ENCODE measurements at regions not wholly inside any gene's neighbourhood (a gene's known extent, or its start where the extent isn't known, plus 50 kb on each side); places are given as distances from the start of the nearest gene placed in this dataset.

DNA sequence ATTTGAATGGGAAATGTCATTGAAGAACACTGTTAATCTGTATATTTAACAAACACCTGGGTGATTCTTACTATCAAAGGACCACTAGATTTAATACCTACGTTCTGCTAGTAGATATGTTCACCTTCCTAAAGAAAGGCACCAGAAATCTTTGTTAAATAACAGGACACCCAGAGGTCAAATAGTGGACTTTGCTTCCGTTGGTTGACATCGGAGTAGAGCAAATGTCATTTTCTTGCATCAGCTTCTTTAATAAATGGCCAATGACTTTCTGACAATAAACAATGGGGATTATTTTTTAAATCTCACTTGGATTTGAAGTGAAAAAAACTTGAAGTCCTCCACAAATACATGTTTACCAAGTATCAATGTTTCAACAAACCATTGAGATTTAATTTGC, 111.1 kb downstream of the LACC1 start:
- H3K4me3 ChIP-seq (ENCODE audit: low read depth, low read length), result no peak overlapping the region
- H3K36me3 ChIP-seq (ENCODE audit: control insufficient read depth, insufficient read depth, low read length), result no peaks in the 10 kb centered on the region
- TF ChIP-seq, protein P1, sequence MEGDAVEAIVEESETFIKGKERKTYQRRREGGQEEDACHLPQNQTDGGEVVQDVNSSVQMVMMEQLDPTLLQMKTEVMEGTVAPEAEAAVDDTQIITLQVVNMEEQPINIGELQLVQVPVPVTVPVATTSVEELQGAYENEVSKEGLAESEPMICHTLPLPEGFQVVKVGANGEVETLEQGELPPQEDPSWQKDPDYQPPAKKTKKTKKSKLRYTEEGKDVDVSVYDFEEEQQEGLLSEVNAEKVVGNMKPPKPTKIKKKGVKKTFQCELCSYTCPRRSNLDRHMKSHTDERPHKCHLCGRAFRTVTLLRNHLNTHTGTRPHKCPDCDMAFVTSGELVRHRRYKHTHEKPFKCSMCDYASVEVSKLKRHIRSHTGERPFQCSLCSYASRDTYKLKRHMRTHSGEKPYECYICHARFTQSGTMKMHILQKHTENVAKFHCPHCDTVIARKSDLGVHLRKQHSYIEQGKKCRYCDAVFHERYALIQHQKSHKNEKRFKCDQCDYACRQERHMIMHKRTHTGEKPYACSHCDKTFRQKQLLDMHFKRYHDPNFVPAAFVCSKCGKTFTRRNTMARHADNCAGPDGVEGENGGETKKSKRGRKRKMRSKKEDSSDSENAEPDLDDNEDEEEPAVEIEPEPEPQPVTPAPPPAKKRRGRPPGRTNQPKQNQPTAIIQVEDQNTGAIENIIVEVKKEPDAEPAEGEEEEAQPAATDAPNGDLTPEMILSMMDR (IDR thresholded peaks at IDR 0.05; ENCODE audit: insufficient read depth, low read length, poor library complexity, severe bottlenecking), result no peak
- no peak for DNase-seq (ENCODE audit: low read depth)
- no peaks in the 10 kb centered on the region for H3K27me3 ChIP-seq (ENCODE audit: control insufficient read depth, insufficient read depth, low read length)

DNA sequence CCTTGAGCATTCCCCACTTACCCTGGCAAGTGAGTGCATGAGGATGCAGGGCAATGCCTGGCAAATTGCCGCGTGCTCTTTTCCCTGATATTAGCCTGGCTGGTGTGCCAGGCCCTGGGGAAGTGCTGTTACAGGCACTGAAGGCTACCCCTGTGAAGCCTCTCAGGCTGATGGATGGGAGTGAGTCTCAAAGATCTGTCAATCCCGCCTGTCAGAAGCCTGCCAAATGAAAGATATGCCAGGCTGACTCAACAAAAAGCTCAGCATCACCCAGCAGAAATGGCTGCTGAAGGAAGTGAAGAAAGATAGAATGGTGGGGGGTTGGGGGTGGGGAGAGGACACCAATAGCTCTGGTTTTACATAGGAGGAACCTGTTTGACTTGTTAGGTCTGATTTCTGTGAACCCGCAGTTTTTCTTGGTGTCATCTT, 112.1 kb downstream of the LACC1 start:
- TF ChIP-seq, protein P1 (IDR thresholded peaks at IDR 0.05; ENCODE audit: insufficient read depth, low read length, poor library complexity, severe bottlenecking), result no peak
- Histone ChIP-seq H3K36me3 (ENCODE audit: control insufficient read depth, insufficient read depth, low read length) (no peaks in the 10 kb centered on the region), H3K27me3 (ENCODE audit: control insufficient read depth, insufficient read depth, low read length) (no peaks in the 10 kb centered on the region), H3K4me3 (ENCODE audit: low read depth, low read length) (no peak overlapping the region)
- no peak for DNase-seq (ENCODE audit: low read depth)

DNA sequence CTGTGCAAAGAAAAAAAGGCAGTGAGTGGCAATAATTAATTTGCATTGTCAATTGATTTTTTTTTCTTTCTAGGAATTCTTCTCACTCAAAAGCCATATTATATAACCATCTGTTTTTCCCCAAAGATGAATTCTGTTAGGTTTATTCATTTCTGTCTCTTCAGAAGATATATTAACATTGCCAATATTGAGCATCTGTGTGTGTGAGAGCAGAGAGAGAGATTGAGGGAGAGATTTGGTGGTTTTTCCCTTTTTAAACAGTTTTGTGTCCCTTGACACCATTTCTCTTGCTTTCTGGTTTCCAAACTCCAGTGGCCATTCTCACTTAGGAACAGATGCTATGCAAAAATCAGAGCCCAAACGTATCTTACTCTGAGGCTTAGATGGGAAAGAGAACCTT, 112.5 kb downstream of the LACC1 start:
- Histone ChIP-seq H3K4me3 (ENCODE audit: low read depth, low read length) (no peak overlapping the region), H3K27me3 (ENCODE audit: control insufficient read depth, insufficient read depth, low read length) (no peaks in the 10 kb centered on the region), H3K36me3 (ENCODE audit: control insufficient read depth, insufficient read depth, low read length) (no peaks in the 10 kb centered on the region)
- DNase-seq (ENCODE audit: low read depth), result no peak
- TF ChIP-seq, protein P1 (IDR thresholded peaks at IDR 0.05; ENCODE audit: insufficient read depth, low read length, poor library complexity, severe bottlenecking), result no peak

DNA sequence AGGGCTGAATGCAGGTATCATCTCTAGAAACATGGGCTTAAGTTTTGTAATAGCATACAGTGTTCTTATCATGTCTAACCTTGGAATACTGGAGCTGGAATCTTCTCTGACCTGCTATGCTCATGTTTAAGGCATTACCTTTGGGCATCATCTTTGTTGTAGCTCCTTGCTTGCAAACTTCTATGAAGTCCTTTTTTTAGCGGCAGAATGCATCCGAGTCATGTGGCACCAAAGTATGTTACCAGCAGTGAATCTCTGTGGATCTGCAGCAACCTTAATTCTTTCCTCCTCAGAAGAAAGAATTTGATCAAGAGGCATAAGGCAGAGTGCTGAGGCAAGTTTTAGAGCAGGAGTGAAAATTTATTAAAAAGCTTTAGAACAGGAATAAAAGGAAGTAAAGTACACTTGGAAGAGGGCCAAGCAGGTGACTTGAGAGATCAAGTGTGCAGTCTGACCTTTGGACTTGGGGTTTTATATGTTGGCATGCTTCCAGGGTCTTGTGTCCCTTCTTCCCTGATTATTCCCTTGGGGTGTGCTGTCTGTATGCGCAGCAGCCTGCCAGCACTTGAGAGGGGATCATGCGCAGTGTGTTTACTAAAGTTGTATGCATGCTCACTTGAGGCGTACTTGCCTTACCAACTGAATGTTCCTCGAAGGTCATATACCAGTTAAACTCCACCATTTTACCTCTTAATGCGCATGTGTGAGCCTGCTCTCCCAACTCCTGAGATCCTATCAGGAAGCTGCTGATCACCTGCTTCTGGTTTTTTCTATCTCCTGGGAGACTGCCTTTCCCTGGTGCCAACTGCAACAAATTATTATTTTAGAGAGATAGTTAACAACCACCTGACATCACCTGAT, 115.5 kb downstream of the LACC1 start:
- no peak for DNase-seq (ENCODE audit: low read depth)
- TF ChIP-seq, protein P1 (IDR thresholded peaks at IDR 0.05; ENCODE audit: insufficient read depth, low read length, poor library complexity, severe bottlenecking), result no peak
- Histone ChIP-seq H3K27me3 (ENCODE audit: control insufficient read depth, insufficient read depth, low read length) (no peaks in the 10 kb centered on the region), H3K4me3 (ENCODE audit: low read depth, low read length) (no peak overlapping the region), H3K36me3 (ENCODE audit: control insufficient read depth, insufficient read depth, low read length) (no peaks in the 10 kb centered on the region)

DNA sequence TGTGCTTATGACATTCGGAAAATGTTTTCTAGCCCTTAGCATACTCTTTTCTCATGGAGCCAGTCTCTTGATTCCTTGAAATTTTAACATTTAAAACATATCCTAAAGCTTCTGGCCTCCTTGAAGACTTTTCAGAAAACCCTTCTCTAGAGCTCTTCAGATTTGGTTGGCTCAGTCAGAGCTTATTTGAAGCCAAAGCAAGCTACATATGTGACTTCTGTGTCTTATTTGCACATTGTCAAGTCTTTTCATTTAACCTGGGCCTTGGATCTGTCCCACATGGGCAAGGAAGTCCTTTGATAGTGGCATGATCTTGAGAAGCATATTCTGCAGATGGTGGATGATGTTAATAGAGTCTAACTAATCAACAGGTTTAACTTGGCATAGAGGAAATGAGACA, 116.5 kb downstream of the LACC1 start:
- H3K27me3 ChIP-seq (ENCODE audit: control insufficient read depth, insufficient read depth, low read length), result no peaks in the 10 kb centered on the region
- H3K4me3 ChIP-seq (ENCODE audit: low read depth, low read length), result no peak overlapping the region
- TF ChIP-seq, protein P1 (IDR thresholded peaks at IDR 0.05; ENCODE audit: insufficient read depth, low read length, poor library complexity, severe bottlenecking), result no peak
- no peaks in the 10 kb centered on the region for H3K36me3 ChIP-seq (ENCODE audit: control insufficient read depth, insufficient read depth, low read length)
- DNase-seq (ENCODE audit: low read depth), result no peak

DNA sequence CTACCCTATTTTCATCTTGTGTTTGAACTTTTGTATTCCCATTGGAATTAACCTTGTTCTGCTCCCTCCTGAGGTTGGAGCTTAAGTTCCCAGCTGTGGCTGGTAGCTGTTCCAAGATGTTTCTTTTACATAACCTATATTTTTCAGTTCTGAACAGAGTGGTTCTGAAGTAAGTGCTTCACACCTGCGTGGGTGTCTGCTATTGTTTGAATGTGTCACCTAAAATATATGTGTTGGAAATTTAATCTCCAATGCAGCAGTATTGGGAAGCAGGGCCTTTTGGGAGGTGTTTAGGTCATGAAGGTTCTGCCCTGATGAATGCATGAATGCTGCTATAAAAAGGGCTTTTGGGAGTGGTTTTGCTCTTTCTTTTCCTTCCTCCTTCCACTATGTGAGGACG, 123.8 kb downstream of the LACC1 start:
- no peaks in the 10 kb centered on the region for H3K36me3 ChIP-seq (ENCODE audit: control insufficient read depth, insufficient read depth, low read length)
- TF ChIP-seq, protein P1 (IDR thresholded peaks at IDR 0.05; ENCODE audit: insufficient read depth, low read length, poor library complexity, severe bottlenecking), result no peak
- H3K4me3 ChIP-seq (ENCODE audit: low read depth, low read length), result no peak overlapping the region
- no peak for DNase-seq (ENCODE audit: low read depth)
- H3K27me3 ChIP-seq (ENCODE audit: control insufficient read depth, insufficient read depth, low read length), result no peaks in the 10 kb centered on the region
